ENCODE measurements at regions not wholly inside any gene's neighbourhood (a gene's known extent, or its start where the extent isn't known, plus 50 kb on each side); places are given as distances from the start of the nearest gene placed in this dataset.

GRCh38 chr1:213389061-213389581 lies 338.1 kb downstream of the RPS6KC1 start:
- DNase-seq (ENCODE audit: low spot score, unreplicated experiment) = no peak
- no peak overlapping the region for H3K27ac Mint-ChIP-seq

DNA sequence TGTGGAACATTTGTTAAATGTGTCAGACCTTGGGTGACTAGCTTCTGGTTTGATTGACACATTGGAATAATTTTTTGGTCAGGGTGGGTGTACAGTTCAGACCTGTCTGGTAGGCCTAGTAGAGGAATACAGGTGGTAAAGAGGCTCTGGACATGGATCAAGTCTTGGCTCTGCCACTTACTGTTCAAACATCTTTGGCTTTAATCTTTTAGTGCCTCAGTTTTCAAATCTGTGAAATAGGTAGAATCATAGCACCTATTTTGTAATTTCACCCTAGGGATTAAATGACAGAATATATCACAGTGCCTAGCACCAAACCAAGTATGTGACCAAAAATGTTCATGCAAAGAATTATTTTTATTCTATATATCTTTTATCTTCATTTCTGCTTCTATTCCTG lies 340.4 kb downstream of the RPS6KC1 start:
- DNase-seq (ENCODE audit: low spot score, unreplicated experiment) = no peak
- Mint-ChIP-seq H3K36me3 (ENCODE audit: insufficient read depth) (no peaks in the 10 kb centered on the region), H3K4me1 (ENCODE audit: low read depth) (peaks cover 1% of the 10 kb centered on the region), H3K9me3 (ENCODE audit: low read depth) (no peaks in the 10 kb centered on the region), H3K27me3 (peaks cover 4% of the 10 kb centered on the region), H3K4me3 (ENCODE audit: low read depth) (no peak overlapping the region), H3K27ac (no peak overlapping the region)
- TF ChIP-seq CTCF (IDR thresholded peaks at IDR 0.05; ENCODE audit: unreplicated experiment) = no peak

More at GRCh38 chr1:213389061-213389581, 338.1 kb downstream of the RPS6KC1 start:
- H3K4me3 Mint-ChIP-seq (ENCODE audit: low read depth) = no peak overlapping the region
- H3K36me3 Mint-ChIP-seq (ENCODE audit: insufficient read depth) = no peaks in the 10 kb centered on the region
- H3K4me1 Mint-ChIP-seq (ENCODE audit: low read depth) = peaks cover 1% of the 10 kb centered on the region
- no peaks in the 10 kb centered on the region for H3K9me3 Mint-ChIP-seq (ENCODE audit: low read depth)
- no peak for TF ChIP-seq CTCF (IDR thresholded peaks at IDR 0.05; ENCODE audit: unreplicated experiment)
- H3K27me3 Mint-ChIP-seq = peaks cover 4% of the 10 kb centered on the region

- no peak for DNase-seq (ENCODE audit: low spot score, unreplicated experiment)
- H3K36me3 Mint-ChIP-seq (ENCODE audit: insufficient read depth) = no peaks in the 10 kb centered on the region
- no peaks in the 10 kb centered on the region for H3K9me3 Mint-ChIP-seq (ENCODE audit: low read depth)
- peaks cover 4% of the 10 kb centered on the region for H3K27me3 Mint-ChIP-seq
- H3K27ac Mint-ChIP-seq = no peak overlapping the region
- no peak overlapping the region for H3K4me3 Mint-ChIP-seq (ENCODE audit: low read depth)
- no peaks in the 10 kb centered on the region for H3K4me1 Mint-ChIP-seq (ENCODE audit: low read depth)
- no peak for TF ChIP-seq CTCF (IDR thresholded peaks at IDR 0.05; ENCODE audit: unreplicated experiment)
These were observed 342.8 kb downstream of the RPS6KC1 start for GRCh38 chr1:213393860-213394259.

DNA sequence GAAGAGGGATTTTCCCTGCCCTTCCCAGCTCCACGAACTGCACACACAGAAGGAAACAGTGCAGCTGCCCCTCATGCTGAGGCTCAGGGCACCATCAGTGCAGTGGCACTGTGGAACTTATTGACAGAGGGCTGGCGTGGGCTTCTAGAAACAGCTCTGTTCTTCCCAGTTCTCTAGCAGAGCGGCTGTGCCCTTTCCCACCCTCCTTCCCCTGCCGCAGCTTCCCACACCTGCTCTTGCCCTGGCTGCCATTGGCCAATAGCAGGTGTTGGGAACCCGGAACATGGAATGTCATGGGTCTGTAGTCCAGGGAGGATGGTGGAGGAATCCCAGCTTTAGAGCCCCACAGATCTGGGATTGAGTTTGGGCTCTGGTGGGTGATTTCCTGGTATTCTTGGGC lies 343.8 kb downstream of the RPS6KC1 start:
- TF ChIP-seq CTCF (IDR thresholded peaks at IDR 0.05; ENCODE audit: unreplicated experiment) = no peak

GRCh38 chr1:213397638-213398037 lies 346.6 kb downstream of the RPS6KC1 start:
- Mint-ChIP-seq H3K27me3 (peaks cover 4% of the 10 kb centered on the region), H3K9me3 (ENCODE audit: low read depth) (no peaks in the 10 kb centered on the region), H3K4me1 (ENCODE audit: low read depth) (peaks cover 3% of the 10 kb centered on the region), H3K4me3 (ENCODE audit: low read depth) (no peak overlapping the region), H3K27ac (no peak overlapping the region), H3K36me3 (ENCODE audit: insufficient read depth) (no peaks in the 10 kb centered on the region)
- TF ChIP-seq CTCF (IDR thresholded peaks at IDR 0.05; ENCODE audit: unreplicated experiment) = no peak
- no peak for DNase-seq (ENCODE audit: low spot score, unreplicated experiment)

More for the DNA sequence above, 343.8 kb downstream of the RPS6KC1 start:
- H3K9me3 Mint-ChIP-seq (ENCODE audit: low read depth) = no peaks in the 10 kb centered on the region
- no peak overlapping the region for H3K27ac Mint-ChIP-seq
- no peak overlapping the region for H3K4me3 Mint-ChIP-seq (ENCODE audit: low read depth)
- H3K27me3 Mint-ChIP-seq = peaks cover 4% of the 10 kb centered on the region
- no peak for DNase-seq (ENCODE audit: low spot score, unreplicated experiment)
- H3K4me1 Mint-ChIP-seq (ENCODE audit: low read depth) = peaks cover 3% of the 10 kb centered on the region
- no peaks in the 10 kb centered on the region for H3K36me3 Mint-ChIP-seq (ENCODE audit: insufficient read depth)

Data from progenitor cell of endocrine pancreas (in vitro differentiated cells).